Neural cell (in vitro differentiated cells): ENCODE measurements at regions not wholly inside any gene's neighbourhood (a gene's known extent, or its start where the extent isn't known, plus 50 kb on each side); places are given as distances from the start of the nearest gene placed in this dataset.

Experiments
- H2AFZ ChIP-seq: fragments of 200-600, 300-800 bp; sonication (generic), shearing (Covaris generic); 2 replicates; pipeline ENCODE4 v1.6.0; 2014; ENCODE audit warnings: low read depth, mild to moderate bottlenecking, antibody characterized with exemption, low read length, moderate library complexity
- H3F3A ChIP-seq: fragments of 200-600 bp; shearing (Covaris generic); 2 replicates; pipeline ENCODE4 v1.6.1; 2016; ENCODE audit warnings: mild to moderate bottlenecking, moderate library complexity, mixed read lengths, antibody characterized with exemption, low read length; ENCODE audit not compliant: insufficient read depth, poor library complexity, severe bottlenecking
- H3K27ac ChIP-seq: fragments of 200-600, 300-800 bp; sonication (generic), shearing (Covaris generic); 2 replicates; pipeline ENCODE4 v1.5.1; 2014; ENCODE audit warnings: mild to moderate bottlenecking, low read length, moderate library complexity
- H3K27me3 ChIP-seq: fragments of 300-800, 200-600 bp; sonication (generic), shearing (Covaris generic); 2 replicates; pipeline ENCODE4 v1.6.0; 2014; ENCODE audit warnings: mild to moderate bottlenecking, low read depth, low read length, moderate library complexity; ENCODE audit not compliant: insufficient read depth
- H3K36me3 ChIP-seq: fragments of 300-800, 200-600 bp; sonication (generic), shearing (Covaris generic); 2 replicates; pipeline ENCODE4 v1.5.1; 2014; ENCODE audit warnings: mild to moderate bottlenecking, antibody characterized with exemption, low read length, moderate library complexity; ENCODE audit not compliant: insufficient read depth
- H3K4me2 ChIP-seq: fragments of 300-800, 200-600 bp; sonication (generic), shearing (Covaris generic); 2 replicates; pipeline ENCODE4 v1.6.0; 2014; ENCODE audit warnings: mild to moderate bottlenecking, low read length
- H3K4me3 ChIP-seq: fragments of 300-800, 200-600 bp; sonication (generic), shearing (Covaris generic); 2 replicates; pipeline ENCODE4 v1.5.1; 2014; ENCODE audit warnings: mild to moderate bottlenecking, low read length, moderate library complexity
- H3K79me2 ChIP-seq: fragments of 200-600 bp; shearing (Covaris generic); replicated peaks from 2 replicates; pipeline ENCODE4 v1.6.0; 2014; ENCODE audit warnings: mild to moderate bottlenecking, low read length, moderate library complexity; ENCODE audit not compliant: insufficient read depth
- H3K9ac ChIP-seq: fragments of 300-800, 200-600 bp; sonication (generic), shearing (Covaris generic); 2 replicates; pipeline ENCODE4 v1.6.1; 2016; ENCODE audit warnings: mild to moderate bottlenecking, low read length, mixed read lengths
- H3K9me2 ChIP-seq: fragments of 200-600 bp; shearing (Covaris generic); 2 replicates; pipeline ENCODE4 v1.6.1; 2016; ENCODE audit warnings: mild to moderate bottlenecking, low read length, mixed read lengths; ENCODE audit not compliant: insufficient read depth
- H3K9me3 ChIP-seq: fragments of 200-600, 300-800 bp; sonication (generic), shearing (Covaris generic); 2 replicates; pipeline ENCODE4 v1.6.1; 2016; ENCODE audit warnings: mild to moderate bottlenecking, mixed run types, low read length, moderate library complexity, mixed read lengths
- H4K20me1 ChIP-seq: fragments of 200-600 bp; shearing (Covaris generic); 2 replicates; pipeline ENCODE4 v1.6.1; 2016; ENCODE audit warnings: mild to moderate bottlenecking, mixed run types; ENCODE audit not compliant: insufficient read depth
- CTCF ChIP-seq: fragments of 450-650 bp; IDR thresholded peaks from 2 replicates; pipeline ENCODE4 v1.5.1; 2014; ENCODE audit warnings: antibody characterized with exemption, mild to moderate bottlenecking, moderate library complexity; ENCODE audit not compliant: poor library complexity, severe bottlenecking
- EP300 ChIP-seq: fragments of 450-650 bp; conservative IDR thresholded peaks from 2 replicates; pipeline ENCODE4 v1.6.1; 2014; ENCODE audit warnings: antibody characterized with exemption, mild to moderate bottlenecking, moderate library complexity; ENCODE audit not compliant: poor library complexity, severe bottlenecking
- EZH2 ChIP-seq: fragments of 200-600, 300-800 bp; shearing (Covaris generic), sonication (generic); IDR thresholded peaks from 2 replicates; pipeline ENCODE4 v1.6.1; 2014; ENCODE audit warnings: antibody characterized with exemption, low read length, borderline replicate concordance, mild to moderate bottlenecking; ENCODE audit not compliant: insufficient read depth, poor library complexity, severe bottlenecking
- MXI1 ChIP-seq: fragments of 450-650 bp; conservative IDR thresholded peaks from 2 replicates; pipeline ENCODE4 v1.6.1; 2014; ENCODE audit warnings: antibody characterized with exemption, mild to moderate bottlenecking; ENCODE audit not compliant: poor library complexity, severe bottlenecking
- POLR2AphosphoS5 ChIP-seq: IDR thresholded peaks from 2 replicates; pipeline ENCODE4 v1.6.1; 2012
- RAD21 ChIP-seq: fragments of 450-650 bp; conservative IDR thresholded peaks from 2 replicates; pipeline ENCODE4 v1.6.1; 2014; ENCODE audit warnings: antibody characterized with exemption, mild to moderate bottlenecking, moderate library complexity
- REST ChIP-seq: IDR thresholded peaks from 2 replicates; pipeline ENCODE4 v1.6.1; 2012; ENCODE audit warnings: borderline replicate concordance
- SMC3 ChIP-seq: fragments of 450-650 bp; conservative IDR thresholded peaks from 2 replicates; pipeline ENCODE4 v1.6.1; 2014; ENCODE audit warnings: antibody characterized with exemption, mild to moderate bottlenecking, moderate library complexity; ENCODE audit not compliant: poor library complexity
- TAF1 ChIP-seq: IDR thresholded peaks from 2 replicates; pipeline ENCODE4 v1.6.1; 2012; ENCODE audit warnings: low read depth

- Histone ChIP-seq H4K20me1 (no peaks in the 10 kb centered on the region), H3K27me3 (no peaks in the 10 kb centered on the region), H3K9me3 (no peaks in the 10 kb centered on the region), H3K9me2 (no peaks in the 10 kb centered on the region), H3K79me2 (no peaks in the 10 kb centered on the region), H3K27ac (no peak overlapping the region), H3K36me3 (no peaks in the 10 kb centered on the region), H3K4me2 (no peak overlapping the region), H2AFZ (no peak overlapping the region), H3K4me3 (no peak overlapping the region), H3K9ac (no peak overlapping the region), H3F3A (no peaks in the 10 kb centered on the region)
- TF ChIP-seq EP300 (no peak), RAD21 (no peak), POLR2AphosphoS5 (no peak), REST (no peak), TAF1 (no peak), SMC3 (no peak), CTCF (no peak), EZH2 (no peak), MXI1 (no peak)
Measured at GRCh38 chr6:149265945-149266344, 51.6 kb upstream of the TAB2 start.

- Histone ChIP-seq H3K4me3 (no peak overlapping the region), H3F3A (no peaks in the 10 kb centered on the region), H2AFZ (no peak overlapping the region), H3K9ac (no peak overlapping the region), H3K9me2 (no peaks in the 10 kb centered on the region), H3K79me2 (no peaks in the 10 kb centered on the region), H3K4me2 (no peak overlapping the region), H3K27me3 (no peaks in the 10 kb centered on the region), H3K36me3 (no peaks in the 10 kb centered on the region), H4K20me1 (no peaks in the 10 kb centered on the region), H3K9me3 (no peaks in the 10 kb centered on the region), H3K27ac (no peak overlapping the region)
- no peak for TF ChIP-seq REST
- no peak for TF ChIP-seq SMC3
Measured at GRCh38 chr6:149266659-149267058, 50.9 kb upstream of the TAB2 start.
